DND-41 (cell line): ENCODE measurements at regions not wholly inside any gene's neighbourhood (a gene's known extent, or its start where the extent isn't known, plus 50 kb on each side); places are given as distances from the start of the nearest gene placed in this dataset.

Experiments used
- CTCF ChIP-seq: IDR thresholded peaks from 2 replicates; pipeline ENCODE4 v1.5.1; 2012; ENCODE audit warnings: borderline replicate concordance, low read length, moderate library complexity, mild to moderate bottlenecking; ENCODE audit not compliant: poor library complexity, severe bottlenecking; ENCODE audit errors: extremely low read depth
- EZH2 ChIP-seq: IDR thresholded peaks from 3 replicates; pipeline ENCODE4 v1.6.1; 2012; ENCODE audit warnings: borderline replicate concordance, low read depth, mild to moderate bottlenecking, moderate library complexity, low read length, inconsistent platforms; ENCODE audit not compliant: severe bottlenecking

GRCh38 chr2:47313728-47314127, 55.4 kb upstream of the EPCAM start:
- TF ChIP-seq CTCF (peak; percentile 26), EZH2 (no peak)
